GM12874 (cell line): ENCODE measurements at regions not wholly inside any gene's neighbourhood (a gene's known extent, or its start where the extent isn't known, plus 50 kb on each side); places are given as distances from the start of the nearest gene placed in this dataset.

Experiments
- TF ChIP-seq, protein P1 (sequence below): IDR thresholded peaks from 2 replicates; pipeline ENCODE4 v1.5.1; 2011; ENCODE audit warnings: low read depth, mild to moderate bottlenecking, control low read depth, low read length, moderate library complexity; ENCODE audit not compliant: insufficient read depth

DNA sequence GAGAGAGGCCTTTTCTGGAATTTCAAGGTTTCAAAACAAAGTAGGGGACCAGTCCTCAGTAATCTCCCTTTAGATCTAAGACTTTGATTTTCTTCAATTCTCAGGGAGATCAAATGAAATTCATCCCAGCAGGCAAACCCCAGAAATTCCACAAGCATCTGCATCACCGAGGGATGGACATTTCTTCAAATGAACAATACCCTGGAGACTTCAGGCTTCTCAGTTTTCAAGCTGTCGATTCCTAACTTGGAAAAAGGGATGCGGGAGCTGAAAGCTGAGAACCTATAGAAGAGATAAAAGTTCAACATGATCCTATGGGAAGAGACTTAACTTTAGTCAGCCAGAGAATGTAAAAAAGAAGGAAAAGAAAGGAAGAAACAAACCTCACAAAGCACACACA, 296.9 kb upstream of the CDH5 start:
- TF ChIP-seq, protein P1, sequence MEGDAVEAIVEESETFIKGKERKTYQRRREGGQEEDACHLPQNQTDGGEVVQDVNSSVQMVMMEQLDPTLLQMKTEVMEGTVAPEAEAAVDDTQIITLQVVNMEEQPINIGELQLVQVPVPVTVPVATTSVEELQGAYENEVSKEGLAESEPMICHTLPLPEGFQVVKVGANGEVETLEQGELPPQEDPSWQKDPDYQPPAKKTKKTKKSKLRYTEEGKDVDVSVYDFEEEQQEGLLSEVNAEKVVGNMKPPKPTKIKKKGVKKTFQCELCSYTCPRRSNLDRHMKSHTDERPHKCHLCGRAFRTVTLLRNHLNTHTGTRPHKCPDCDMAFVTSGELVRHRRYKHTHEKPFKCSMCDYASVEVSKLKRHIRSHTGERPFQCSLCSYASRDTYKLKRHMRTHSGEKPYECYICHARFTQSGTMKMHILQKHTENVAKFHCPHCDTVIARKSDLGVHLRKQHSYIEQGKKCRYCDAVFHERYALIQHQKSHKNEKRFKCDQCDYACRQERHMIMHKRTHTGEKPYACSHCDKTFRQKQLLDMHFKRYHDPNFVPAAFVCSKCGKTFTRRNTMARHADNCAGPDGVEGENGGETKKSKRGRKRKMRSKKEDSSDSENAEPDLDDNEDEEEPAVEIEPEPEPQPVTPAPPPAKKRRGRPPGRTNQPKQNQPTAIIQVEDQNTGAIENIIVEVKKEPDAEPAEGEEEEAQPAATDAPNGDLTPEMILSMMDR: no peak

GRCh38 chr16:66066404-66066803, 300.1 kb upstream of the CDH5 start:
- TF ChIP-seq, protein P1: no peak

- TF ChIP-seq, protein P1: no peak
These were observed 300.6 kb upstream of the CDH5 start for GRCh38 chr16:66065925-66066324.

- TF ChIP-seq, protein P1: no peak
These were observed 301.5 kb upstream of the CDH5 start for GRCh38 chr16:66064801-66065530.

DNA sequence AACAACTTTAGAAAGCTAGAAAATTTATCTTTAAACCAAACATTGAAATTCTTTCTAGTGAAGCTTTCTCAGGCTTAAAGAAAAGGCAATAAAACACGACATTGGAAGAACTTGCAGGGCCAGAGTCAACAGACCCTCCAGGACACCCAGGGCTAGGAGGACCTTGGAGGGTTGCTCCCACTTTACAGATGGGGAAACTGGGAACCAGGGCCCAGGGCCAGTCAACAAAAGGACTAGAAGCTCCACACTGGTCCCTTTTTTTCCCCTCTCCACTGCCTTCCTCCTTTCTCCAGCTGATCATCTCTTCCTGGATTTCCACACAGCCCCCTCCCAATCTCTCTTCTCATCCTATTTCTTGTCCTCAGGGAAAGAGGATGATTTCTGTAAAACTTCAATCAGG, 307.7 kb upstream of the CDH5 start:
- TF ChIP-seq, protein P1: no peak

DNA sequence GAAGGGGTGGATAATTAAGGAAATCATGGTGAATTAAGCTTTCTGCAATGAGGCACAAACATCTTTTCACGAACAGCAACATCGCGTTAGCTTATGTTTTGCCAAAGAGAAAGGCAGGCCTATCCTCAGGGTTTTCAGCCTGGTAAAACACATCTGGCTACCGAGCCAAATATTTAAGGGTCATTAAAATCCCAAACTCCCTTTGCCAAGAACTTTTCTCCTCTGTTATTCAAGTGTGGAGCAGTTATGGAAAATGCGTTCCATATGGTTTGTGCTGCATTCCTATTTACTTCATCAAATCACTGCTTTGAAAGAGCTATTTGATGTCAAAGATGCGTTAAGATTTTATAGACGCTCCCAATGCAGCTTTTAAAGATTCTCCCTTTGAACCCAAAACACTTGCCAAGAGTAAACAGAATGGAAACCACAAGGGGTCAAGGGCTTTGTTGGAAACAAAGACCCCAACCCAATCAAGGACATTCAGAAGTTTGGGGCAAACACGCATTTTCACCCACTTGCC, 308.3 kb upstream of the CDH5 start:
- TF ChIP-seq, protein P1: no peak

- TF ChIP-seq, protein P1: no peak
These were observed 309.4 kb upstream of the CDH5 start for GRCh38 chr16:66057057-66057456.
